ENCODE measurements at regions not wholly inside any gene's neighbourhood (a gene's known extent, or its start where the extent isn't known, plus 50 kb on each side); places are given as distances from the start of the nearest gene placed in this dataset.

GRCh38 chr4:82036181-82036580 is 337.6 kb downstream of the HNRNPD start:
- WGBS = 96% methylated on average over 1 of the region's 1 CpG
- no peak overlapping the region for H2BK5ac ChIP-seq (ENCODE audit: low read depth, low read length, poor library complexity, severe bottlenecking)
- no peak overlapping the region for H2AK5ac ChIP-seq (ENCODE audit: low read length, severe bottlenecking)
- no peak overlapping the region for H3K4me3 ChIP-seq (ENCODE audit: insufficient read depth in 1 of 2, low read depth in 1 of 2, low read length in 2 of 2)
- H4K8ac ChIP-seq (ENCODE audit: low read length) = no peak overlapping the region
- H3K9me3 ChIP-seq (ENCODE audit: control insufficient read depth, low read length) = no peaks in the 10 kb centered on the region
- H3K36me3 ChIP-seq (ENCODE audit: control insufficient read depth in 1 of 2, insufficient read depth in 2 of 2, low read depth in 1 of 2, low read length in 2 of 2) = no peaks in the 10 kb centered on the region
- no peak overlapping the region for H3K4me2 ChIP-seq (ENCODE audit: low read length, poor library complexity, severe bottlenecking)
- H4K91ac ChIP-seq (ENCODE audit: low read length) = no peak overlapping the region
- H3K18ac ChIP-seq (ENCODE audit: low read depth in 1 of 2, low read length in 2 of 2) = no peak overlapping the region
- no peak overlapping the region for H2BK12ac ChIP-seq (ENCODE audit: low read length in 2 of 2)
- no peak overlapping the region for H3K9ac ChIP-seq (ENCODE audit: low read length)
- no peak overlapping the region for H3K14ac ChIP-seq (ENCODE audit: low read length in 2 of 2)
- H3K4me1 ChIP-seq (ENCODE audit: control insufficient read depth, insufficient read depth, low read depth, low read length) = no peaks in the 10 kb centered on the region
- H3K79me1 ChIP-seq (replicated peaks; ENCODE audit: low read length, poor library complexity, severe bottlenecking) = no peaks in the 10 kb centered on the region
- no peak for DNase-seq
- no peak overlapping the region for H3K23ac ChIP-seq (ENCODE audit: low read length in 2 of 2)
- peaks cover 10 to 16% of the 10 kb centered on the region in 2 experiments for H3K27me3 ChIP-seq (ENCODE audit: control insufficient read depth in 1 of 2, insufficient read depth in 1 of 2, low read length in 2 of 2)
- no peak overlapping the region for H2BK120ac ChIP-seq (ENCODE audit: low read depth, low read length)
- H3K27ac ChIP-seq (ENCODE audit: low read length, poor library complexity, severe bottlenecking) = no peak overlapping the region
- no peak overlapping the region for H2BK15ac ChIP-seq (ENCODE audit: low read depth, poor library complexity, severe bottlenecking)
- no peak overlapping the region for H3K4ac ChIP-seq (ENCODE audit: low read depth in 1 of 2, low read length in 2 of 2)
- no peak overlapping the region for H2AFZ ChIP-seq (ENCODE audit: low read depth, low read length)

DNA sequence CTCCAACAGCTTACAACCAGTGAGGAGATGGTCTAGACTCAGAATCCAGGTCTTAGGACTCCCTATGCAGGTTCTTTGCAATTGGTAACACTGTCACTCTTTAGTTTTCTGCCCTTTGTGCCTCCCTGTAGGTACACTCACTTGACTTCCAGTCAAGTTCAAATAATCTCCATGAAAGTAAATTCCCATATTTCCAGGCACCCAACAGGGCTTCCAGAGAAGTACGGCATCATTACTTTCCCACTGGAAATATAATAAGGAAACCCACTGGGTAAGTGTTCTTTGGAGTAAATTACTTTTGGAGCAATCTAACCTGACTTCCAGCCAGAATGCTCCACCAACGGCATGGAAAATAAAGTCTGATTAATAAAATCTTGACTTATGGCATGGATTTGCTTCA is 338.9 kb downstream of the HNRNPD start:
- H4K91ac ChIP-seq (ENCODE audit: low read length) = no peak overlapping the region
- no peak overlapping the region for H4K8ac ChIP-seq (ENCODE audit: low read length)
- H3K27me3 ChIP-seq (ENCODE audit: control insufficient read depth in 1 of 2, insufficient read depth in 1 of 2, low read length in 2 of 2) = peaks cover 3 to 8% of the 10 kb centered on the region in 2 experiments
- no peak overlapping the region for H2BK12ac ChIP-seq (ENCODE audit: low read length in 2 of 2)
- no peak overlapping the region for H2BK5ac ChIP-seq (ENCODE audit: low read depth, low read length, poor library complexity, severe bottlenecking)
- H3K14ac ChIP-seq (ENCODE audit: low read length in 2 of 2) = no peak overlapping the region
- WGBS = no CpG with 5 or more reads among the region's 2 CpGs
- no peaks in the 10 kb centered on the region for H3K9me3 ChIP-seq (ENCODE audit: control insufficient read depth, low read length)
- no peak overlapping the region for H3K4ac ChIP-seq (ENCODE audit: low read depth in 1 of 2, low read length in 2 of 2)
- H2AFZ ChIP-seq (ENCODE audit: low read depth, low read length) = no peak overlapping the region
- H3K27ac ChIP-seq (ENCODE audit: low read length, poor library complexity, severe bottlenecking) = no peak overlapping the region
- no peak overlapping the region for H3K23ac ChIP-seq (ENCODE audit: low read length in 2 of 2)
- no peak for DNase-seq
- H3K4me3 ChIP-seq (ENCODE audit: insufficient read depth in 1 of 2, low read depth in 1 of 2, low read length in 2 of 2) = no peak overlapping the region
- no peaks in the 10 kb centered on the region for H3K36me3 ChIP-seq (ENCODE audit: control insufficient read depth in 1 of 2, insufficient read depth in 2 of 2, low read depth in 1 of 2, low read length in 2 of 2)
- H2AK5ac ChIP-seq (ENCODE audit: low read length, severe bottlenecking) = no peak overlapping the region
- no peak overlapping the region for H3K4me2 ChIP-seq (ENCODE audit: low read length, poor library complexity, severe bottlenecking)
- H2BK15ac ChIP-seq (ENCODE audit: low read depth, poor library complexity, severe bottlenecking) = no peak overlapping the region
- H3K79me1 ChIP-seq (replicated peaks; ENCODE audit: low read length, poor library complexity, severe bottlenecking) = no peaks in the 10 kb centered on the region
- no peaks in the 10 kb centered on the region for H3K4me1 ChIP-seq (ENCODE audit: control insufficient read depth, insufficient read depth, low read depth, low read length)
- no peak overlapping the region for H3K18ac ChIP-seq (ENCODE audit: low read depth in 1 of 2, low read length in 2 of 2)
- H3K9ac ChIP-seq (ENCODE audit: low read length) = no peak overlapping the region
- H2BK120ac ChIP-seq (ENCODE audit: low read depth, low read length) = no peak overlapping the region

DNA sequence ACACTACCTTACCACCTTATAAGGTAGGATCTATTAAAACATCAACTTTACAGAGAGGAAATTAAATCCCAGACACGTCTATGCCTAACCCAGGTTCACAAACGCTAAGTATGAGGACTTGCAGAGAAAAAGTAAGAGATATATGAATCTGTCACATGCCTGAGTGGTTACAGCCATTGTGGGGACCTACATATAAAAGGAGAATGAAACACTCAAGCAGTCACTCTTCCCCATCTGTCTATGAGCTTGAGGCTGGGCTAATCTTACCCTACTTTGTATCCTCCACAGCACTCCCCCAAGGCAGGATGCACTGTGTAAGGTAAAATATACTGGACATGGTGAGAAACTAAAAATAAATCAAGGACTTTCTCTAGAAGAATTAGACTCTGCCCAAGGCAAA is 339.9 kb downstream of the HNRNPD start:
- Histone ChIP-seq H3K4me1 (ENCODE audit: control insufficient read depth, insufficient read depth, low read depth, low read length) (no peaks in the 10 kb centered on the region), H3K36me3 (ENCODE audit: control insufficient read depth in 1 of 2, insufficient read depth in 2 of 2, low read depth in 1 of 2, low read length in 2 of 2) (no peaks in the 10 kb centered on the region), H4K8ac (ENCODE audit: low read length) (no peak overlapping the region), H3K9me3 (ENCODE audit: control insufficient read depth, low read length) (no peaks in the 10 kb centered on the region), H3K4me2 (ENCODE audit: low read length, poor library complexity, severe bottlenecking) (no peak overlapping the region), H3K23ac (ENCODE audit: low read length in 2 of 2) (no peak overlapping the region), H2BK5ac (ENCODE audit: low read depth, low read length, poor library complexity, severe bottlenecking) (no peak overlapping the region), H3K27me3 (ENCODE audit: control insufficient read depth in 1 of 2, insufficient read depth in 1 of 2, low read length in 2 of 2) (peaks cover 4 to 5% of the 10 kb centered on the region in 2 experiments), H3K14ac (ENCODE audit: low read length in 2 of 2) (no peak overlapping the region), H4K91ac (ENCODE audit: low read length) (no peak overlapping the region), H2AFZ (ENCODE audit: low read depth, low read length) (no peak overlapping the region), H3K79me1 (replicated peaks; ENCODE audit: low read length, poor library complexity, severe bottlenecking) (no peaks in the 10 kb centered on the region), H2BK120ac (ENCODE audit: low read depth, low read length) (no peak overlapping the region), H3K27ac (ENCODE audit: low read length, poor library complexity, severe bottlenecking) (no peak overlapping the region), H3K18ac (ENCODE audit: low read depth in 1 of 2, low read length in 2 of 2) (no peak overlapping the region), H3K9ac (ENCODE audit: low read length) (no peak overlapping the region), H3K4me3 (ENCODE audit: insufficient read depth in 1 of 2, low read depth in 1 of 2, low read length in 2 of 2) (no peak overlapping the region), H2BK12ac (ENCODE audit: low read length in 2 of 2) (no peak overlapping the region), H2BK15ac (ENCODE audit: low read depth, poor library complexity, severe bottlenecking) (no peak overlapping the region), H3K4ac (ENCODE audit: low read depth in 1 of 2, low read length in 2 of 2) (no peak overlapping the region), H2AK5ac (ENCODE audit: low read length, severe bottlenecking) (no peak overlapping the region)
- DNase-seq = no peak
- WGBS = no CpG with 5 or more reads among the region's 2 CpGs

DNA sequence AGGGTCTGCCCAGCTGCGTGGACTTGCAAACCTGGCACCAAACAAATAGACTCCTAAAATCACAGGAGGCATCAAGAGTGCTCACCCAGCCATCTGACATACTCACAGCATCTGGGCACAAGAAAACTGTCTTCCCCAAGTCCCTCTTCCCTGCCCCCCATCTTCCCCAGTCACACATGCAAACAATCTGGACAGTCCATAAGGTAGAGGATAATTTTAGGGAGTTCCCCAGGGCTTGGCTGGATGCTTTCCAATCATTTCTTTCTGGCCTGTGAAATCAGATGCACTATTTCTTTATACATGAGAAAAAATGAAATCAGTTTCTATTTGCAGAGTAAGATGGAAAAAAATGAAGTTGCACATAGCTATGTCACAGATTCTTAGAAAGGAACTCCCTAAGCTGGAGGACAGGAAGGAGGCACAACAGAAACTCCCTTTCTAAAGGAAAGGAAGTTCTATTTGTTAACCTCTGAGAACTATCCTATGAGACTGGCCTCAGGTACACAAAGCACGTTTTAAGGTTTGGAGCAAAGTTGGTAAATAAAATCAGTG is 342.3 kb downstream of the HNRNPD start:
- H2AK5ac ChIP-seq (ENCODE audit: low read length, severe bottlenecking) = no peak overlapping the region
- WGBS = 61% methylated on average over 2 of the region's 2 CpGs
- H4K91ac ChIP-seq (ENCODE audit: low read length) = no peak overlapping the region
- H3K4ac ChIP-seq (ENCODE audit: low read depth in 1 of 2, low read length in 2 of 2) = no peak overlapping the region
- no peak overlapping the region for H2AFZ ChIP-seq (ENCODE audit: low read depth, low read length)
- no peaks in the 10 kb centered on the region for H3K9me3 ChIP-seq (ENCODE audit: control insufficient read depth, low read length)
- no peak overlapping the region for H3K27ac ChIP-seq (ENCODE audit: low read length, poor library complexity, severe bottlenecking)
- H3K4me1 ChIP-seq (ENCODE audit: control insufficient read depth, insufficient read depth, low read depth, low read length) = no peaks in the 10 kb centered on the region
- no peak overlapping the region for H3K4me3 ChIP-seq (ENCODE audit: insufficient read depth in 1 of 2, low read depth in 1 of 2, low read length in 2 of 2)
- H2BK15ac ChIP-seq (ENCODE audit: low read depth, poor library complexity, severe bottlenecking) = no peak overlapping the region
- H2BK5ac ChIP-seq (ENCODE audit: low read depth, low read length, poor library complexity, severe bottlenecking) = no peak overlapping the region
- H4K8ac ChIP-seq (ENCODE audit: low read length) = no peak overlapping the region
- no peaks in the 10 kb centered on the region for H3K79me1 ChIP-seq (replicated peaks; ENCODE audit: low read length, poor library complexity, severe bottlenecking)
- no peak overlapping the region for H3K4me2 ChIP-seq (ENCODE audit: low read length, poor library complexity, severe bottlenecking)
- peaks cover 0 to 5% of the 10 kb centered on the region in 2 experiments for H3K27me3 ChIP-seq (ENCODE audit: control insufficient read depth in 1 of 2, insufficient read depth in 1 of 2, low read length in 2 of 2)
- H3K14ac ChIP-seq (ENCODE audit: low read length in 2 of 2) = no peak overlapping the region
- no peak overlapping the region for H2BK120ac ChIP-seq (ENCODE audit: low read depth, low read length)
- no peak overlapping the region for H3K23ac ChIP-seq (ENCODE audit: low read length in 2 of 2)
- no peak overlapping the region for H3K9ac ChIP-seq (ENCODE audit: low read length)
- no peak for DNase-seq
- no peaks in the 10 kb centered on the region for H3K36me3 ChIP-seq (ENCODE audit: control insufficient read depth in 1 of 2, insufficient read depth in 2 of 2, low read depth in 1 of 2, low read length in 2 of 2)
- no peak overlapping the region for H3K18ac ChIP-seq (ENCODE audit: low read depth in 1 of 2, low read length in 2 of 2)
- no peak overlapping the region for H2BK12ac ChIP-seq (ENCODE audit: low read length in 2 of 2)

Measured in mesenchymal stem cell (in vitro differentiated cells and primary cell).